ENCODE measurements at regions not wholly inside any gene's neighbourhood (a gene's known extent, or its start where the extent isn't known, plus 50 kb on each side); places are given as distances from the start of the nearest gene placed in this dataset.

- TF ChIP-seq GATA2 (IDR thresholded peaks at IDR 0.05; ENCODE audit: low read depth, low read length) (no peak), GATA3 (IDR thresholded peaks at IDR 0.05; ENCODE audit: low read depth, low read length) (no peak)
Measured at GRCh38 chr13:109545931-109546330, 240.5 kb downstream of the IRS2 start.
